SH-SY5Y (cell line): ENCODE measurements at regions not wholly inside any gene's neighbourhood (a gene's known extent, or its start where the extent isn't known, plus 50 kb on each side); places are given as distances from the start of the nearest gene placed in this dataset.

Experiments
- GATA2 ChIP-seq: IDR thresholded peaks from 2 replicates; pipeline ENCODE4 v1.6.1; 2011; ENCODE audit warnings: mild to moderate bottlenecking, low read depth, low read length
- GATA3 ChIP-seq: IDR thresholded peaks from 2 replicates; pipeline ENCODE4 v1.6.1; 2011; ENCODE audit warnings: low read depth, mild to moderate bottlenecking, low read length, moderate library complexity

- TF ChIP-seq GATA2: no peak
- no peak for TF ChIP-seq GATA3
These were observed 1340.4 kb downstream of the XPNPEP1 start for GRCh38 chr10:108582888-108583287.

GRCh38 chr10:108582387-108582786 is 1340.9 kb downstream of the XPNPEP1 start:
- TF ChIP-seq GATA2: no peak

GRCh38 chr10:108578258-108578657 is 1345.1 kb downstream of the XPNPEP1 start:
- no peak for TF ChIP-seq GATA3
- TF ChIP-seq GATA2: no peak

GRCh38 chr10:108574233-108574632 is 1349.1 kb downstream of the XPNPEP1 start:
- no peak for TF ChIP-seq GATA3
- no peak for TF ChIP-seq GATA2

- TF ChIP-seq GATA2: no peak
- no peak for TF ChIP-seq GATA3
These were observed 1354.5 kb downstream of the XPNPEP1 start for GRCh38 chr10:108568824-108569223.

- no peak for TF ChIP-seq GATA2
- TF ChIP-seq GATA3: no peak
These were observed 1355.2 kb downstream of the XPNPEP1 start for GRCh38 chr10:108567899-108568752.

GRCh38 chr10:108566316-108567107 is 1356.8 kb downstream of the XPNPEP1 start:
- TF ChIP-seq GATA3 (no peak), GATA2 (no peak)

GRCh38 chr10:108562105-108562504 is 1361.2 kb downstream of the XPNPEP1 start:
- TF ChIP-seq GATA3 (no peak), GATA2 (no peak)

GRCh38 chr10:108561649-108562048 is 1361.7 kb downstream of the XPNPEP1 start:
- TF ChIP-seq GATA3 (no peak), GATA2 (no peak)

GRCh38 chr10:108560488-108560887 is 1362.8 kb downstream of the XPNPEP1 start:
- TF ChIP-seq GATA2: no peak
- TF ChIP-seq GATA3: no peak

- TF ChIP-seq GATA3: no peak
- TF ChIP-seq GATA2: no peak
These were observed 1367.1 kb downstream of the XPNPEP1 start for GRCh38 chr10:108556186-108556585.

- no peak for TF ChIP-seq GATA2
- TF ChIP-seq GATA3: no peak
These were observed 1377.4 kb downstream of the XPNPEP1 start for GRCh38 chr10:108545921-108546320.

- no peak for TF ChIP-seq GATA2
- TF ChIP-seq GATA3: no peak
These were observed 1378.7 kb downstream of the XPNPEP1 start for GRCh38 chr10:108544500-108545120.

GRCh38 chr10:108523016-108523800 is 1358.7 kb upstream of the SORCS1 start:
- TF ChIP-seq GATA3 (no peak), GATA2 (no peak)
